ENCODE measurements at regions not wholly inside any gene's neighbourhood (a gene's known extent, or its start where the extent isn't known, plus 50 kb on each side); places are given as distances from the start of the nearest gene placed in this dataset.
"Not testable (repeated sequence)": the region's sequence is repeated elsewhere in the genome, so short reads cannot be mapped to it uniquely, and the experiment has no call there.

GRCh38 chr3:166877971-166878370 is 502.1 kb downstream of the ZBBX start:
- no peaks in the 10 kb centered on the region for H3K36me3 ChIP-seq (ENCODE audit: control insufficient read depth, insufficient read depth, low read length)
- no peak overlapping the region for H3K27ac ChIP-seq (ENCODE audit: low read depth, low read length)
- H3K4me3 ChIP-seq (ENCODE audit: low read depth, low read length) = no peak overlapping the region
- H3K27me3 ChIP-seq (ENCODE audit: control insufficient read depth, insufficient read depth, low read length) = no peaks in the 10 kb centered on the region
- DNase-seq (ENCODE audit: low read depth in 4 of 6, low spot score in 6 of 6) = peak in 1 of 6 donors; percentile 17
- no peaks in the 10 kb centered on the region for H3K4me1 ChIP-seq (ENCODE audit: control insufficient read depth, insufficient read depth, low read length)
- H3K9me3 ChIP-seq (ENCODE audit: control insufficient read depth, insufficient read depth, low read length) = no peaks in the 10 kb centered on the region

- Histone ChIP-seq H3K27ac (ENCODE audit: low read depth, low read length) (no peak overlapping the region), H3K4me1 (ENCODE audit: control insufficient read depth, insufficient read depth, low read length) (no peaks in the 10 kb centered on the region), H3K27me3 (ENCODE audit: control insufficient read depth, insufficient read depth, low read length) (no peaks in the 10 kb centered on the region), H3K36me3 (ENCODE audit: control insufficient read depth, insufficient read depth, low read length) (no peaks in the 10 kb centered on the region), H3K9me3 (ENCODE audit: control insufficient read depth, insufficient read depth, low read length) (peaks cover 5% of the 10 kb centered on the region), H3K4me3 (ENCODE audit: low read depth, low read length) (no peak overlapping the region)
- DNase-seq (ENCODE audit: low read depth in 4 of 6, low spot score in 6 of 6) = no peak
- WGBS (ENCODE audit: insufficient coverage) = 94% methylated on average over 8 of the region's 10 CpGs
Observed at GRCh38 chr3:166864473-166865467, 515.3 kb downstream of the ZBBX start.

- H3K27ac ChIP-seq (ENCODE audit: low read depth, low read length) = no peak overlapping the region
- WGBS (ENCODE audit: insufficient coverage) = 86% methylated on average over 2 of the region's 2 CpGs
Observed at GRCh38 chr3:166860217-166860616, 519.9 kb downstream of the ZBBX start.

GRCh38 chr3:166844329-166844728 is 535.8 kb downstream of the ZBBX start:
- H3K27ac ChIP-seq (ENCODE audit: low read depth, low read length) = no peak overlapping the region
- DNase-seq (ENCODE audit: low read depth in 4 of 6, low spot score in 6 of 6) = no peak
- no peaks in the 10 kb centered on the region for H3K36me3 ChIP-seq (ENCODE audit: control insufficient read depth, insufficient read depth, low read length)
- no peaks in the 10 kb centered on the region for H3K27me3 ChIP-seq (ENCODE audit: control insufficient read depth, insufficient read depth, low read length)
- no peaks in the 10 kb centered on the region for H3K4me1 ChIP-seq (ENCODE audit: control insufficient read depth, insufficient read depth, low read length)
- no peaks in the 10 kb centered on the region for H3K9me3 ChIP-seq (ENCODE audit: control insufficient read depth, insufficient read depth, low read length)
- no peak overlapping the region for H3K4me3 ChIP-seq (ENCODE audit: low read depth, low read length)

More at GRCh38 chr3:166860217-166860616, 519.9 kb downstream of the ZBBX start:
- H3K27me3 ChIP-seq (ENCODE audit: control insufficient read depth, insufficient read depth, low read length) = no peaks in the 10 kb centered on the region
- H3K4me3 ChIP-seq (ENCODE audit: low read depth, low read length) = no peak overlapping the region
- peaks cover 2% of the 10 kb centered on the region for H3K9me3 ChIP-seq (ENCODE audit: control insufficient read depth, insufficient read depth, low read length)
- H3K4me1 ChIP-seq (ENCODE audit: control insufficient read depth, insufficient read depth, low read length) = no peaks in the 10 kb centered on the region
- DNase-seq (ENCODE audit: low read depth in 4 of 6, low spot score in 6 of 6) = no peak
- H3K36me3 ChIP-seq (ENCODE audit: control insufficient read depth, insufficient read depth, low read length) = no peaks in the 10 kb centered on the region

- H3K36me3 ChIP-seq (ENCODE audit: control insufficient read depth, insufficient read depth, low read length); H3K27ac ChIP-seq (ENCODE audit: low read depth, low read length); H3K9me3 ChIP-seq (ENCODE audit: control insufficient read depth, insufficient read depth, low read length); H3K4me3 ChIP-seq (ENCODE audit: low read depth, low read length); H3K27me3 ChIP-seq (ENCODE audit: control insufficient read depth, insufficient read depth, low read length); H3K4me1 ChIP-seq (ENCODE audit: control insufficient read depth, insufficient read depth, low read length); DNase-seq (ENCODE audit: low read depth in 4 of 6, low spot score in 6 of 6): not testable (repeated sequence)
- WGBS (ENCODE audit: insufficient coverage) = 98% methylated on average over 22 of the region's 25 CpGs
Observed at GRCh38 chr3:166842784-166843183, 537.3 kb downstream of the ZBBX start.

GRCh38 chr3:166837535-166837934 is 542.6 kb downstream of the ZBBX start:
- H3K36me3 ChIP-seq (ENCODE audit: control insufficient read depth, insufficient read depth, low read length) = no peaks in the 10 kb centered on the region
- WGBS (ENCODE audit: insufficient coverage) = 59% methylated on average over 4 of the region's 4 CpGs
- H3K4me1 ChIP-seq (ENCODE audit: control insufficient read depth, insufficient read depth, low read length) = no peaks in the 10 kb centered on the region
- H3K27ac ChIP-seq (ENCODE audit: low read depth, low read length) = no peak overlapping the region
- peak in 1 of 6 donors; percentile 1 for DNase-seq (ENCODE audit: low read depth in 4 of 6, low spot score in 6 of 6)
- H3K27me3 ChIP-seq (ENCODE audit: control insufficient read depth, insufficient read depth, low read length) = no peaks in the 10 kb centered on the region
- H3K9me3 ChIP-seq (ENCODE audit: control insufficient read depth, insufficient read depth, low read length) = no peaks in the 10 kb centered on the region
- H3K4me3 ChIP-seq (ENCODE audit: low read depth, low read length) = no peak overlapping the region

GRCh38 chr3:166836836-166837235 is 543.3 kb downstream of the ZBBX start:
- Histone ChIP-seq H3K36me3 (ENCODE audit: control insufficient read depth, insufficient read depth, low read length) (no peaks in the 10 kb centered on the region), H3K27ac (ENCODE audit: low read depth, low read length) (no peak overlapping the region), H3K4me3 (ENCODE audit: low read depth, low read length) (no peak overlapping the region), H3K27me3 (ENCODE audit: control insufficient read depth, insufficient read depth, low read length) (no peaks in the 10 kb centered on the region), H3K4me1 (ENCODE audit: control insufficient read depth, insufficient read depth, low read length) (no peaks in the 10 kb centered on the region), H3K9me3 (ENCODE audit: control insufficient read depth, insufficient read depth, low read length) (no peaks in the 10 kb centered on the region)
- no CpG with 5 or more reads among the region's 1 CpG for WGBS (ENCODE audit: insufficient coverage)
- no peak for DNase-seq (ENCODE audit: low read depth in 4 of 6, low spot score in 6 of 6)

GRCh38 chr3:166829896-166830295 is 550.2 kb downstream of the ZBBX start:
- no peaks in the 10 kb centered on the region for H3K27me3 ChIP-seq (ENCODE audit: control insufficient read depth, insufficient read depth, low read length)
- H3K4me1 ChIP-seq (ENCODE audit: control insufficient read depth, insufficient read depth, low read length) = no peaks in the 10 kb centered on the region
- no peaks in the 10 kb centered on the region for H3K9me3 ChIP-seq (ENCODE audit: control insufficient read depth, insufficient read depth, low read length)
- WGBS (ENCODE audit: insufficient coverage) = no CpG with 5 or more reads among the region's 3 CpGs
- no peak for DNase-seq (ENCODE audit: low read depth in 4 of 6, low spot score in 6 of 6)
- no peak overlapping the region for H3K4me3 ChIP-seq (ENCODE audit: low read depth, low read length)
- no peaks in the 10 kb centered on the region for H3K36me3 ChIP-seq (ENCODE audit: control insufficient read depth, insufficient read depth, low read length)
- H3K27ac ChIP-seq (ENCODE audit: low read depth, low read length) = no peak overlapping the region

GRCh38 chr3:166818464-166818863 is 561.6 kb downstream of the ZBBX start:
- Histone ChIP-seq H3K4me1 (ENCODE audit: control insufficient read depth, insufficient read depth, low read length) (no peaks in the 10 kb centered on the region), H3K4me3 (ENCODE audit: low read depth, low read length) (no peak overlapping the region), H3K27me3 (ENCODE audit: control insufficient read depth, insufficient read depth, low read length) (no peaks in the 10 kb centered on the region), H3K9me3 (ENCODE audit: control insufficient read depth, insufficient read depth, low read length) (no peaks in the 10 kb centered on the region), H3K27ac (ENCODE audit: low read depth, low read length) (no peak overlapping the region), H3K36me3 (ENCODE audit: control insufficient read depth, insufficient read depth, low read length) (no peaks in the 10 kb centered on the region)
- no peak for DNase-seq (ENCODE audit: low read depth in 4 of 6, low spot score in 6 of 6)

- not testable (repeated sequence) for H3K9me3 ChIP-seq (ENCODE audit: control insufficient read depth, insufficient read depth, low read length); H3K27me3 ChIP-seq (ENCODE audit: control insufficient read depth, insufficient read depth, low read length); H3K4me3 ChIP-seq (ENCODE audit: low read depth, low read length); H3K4me1 ChIP-seq (ENCODE audit: control insufficient read depth, insufficient read depth, low read length); H3K36me3 ChIP-seq (ENCODE audit: control insufficient read depth, insufficient read depth, low read length); H3K27ac ChIP-seq (ENCODE audit: low read depth, low read length); DNase-seq (ENCODE audit: low read depth in 4 of 6, low spot score in 6 of 6)
- no CpG with 5 or more reads among the region's 6 CpGs for WGBS (ENCODE audit: insufficient coverage)
Observed at GRCh38 chr3:166817269-166817668, 562.8 kb downstream of the ZBBX start.
